ENCODE measurements at regions not wholly inside any gene's neighbourhood (a gene's known extent, or its start where the extent isn't known, plus 50 kb on each side); places are given as distances from the start of the nearest gene placed in this dataset.

- H3K27me3 ChIP-seq (ENCODE audit: insufficient read depth) = no peaks in the 10 kb centered on the region
- 72% methylated on average over 3 of the region's 3 CpGs for WGBS (ENCODE audit: low lambda C conversion rate)
- no peaks in the 10 kb centered on the region for H3K36me3 ChIP-seq (replicated peaks in 1 of 2; ENCODE audit: control insufficient read depth in 1 of 2, insufficient read depth in 2 of 2, low read length in 1 of 2)
- H3K27ac ChIP-seq (ENCODE audit: low read depth in 2 of 2, low read length in 1 of 2) = no peak overlapping the region
- ChIA-PET CTCF (interaction anchor here (1.5 kb wide), 1 partner anchor 19 kb away, joined by 12 read pairs; no protein-coding TSS in a partner anchor), POLR2A (no interaction called here)
- no peak for DNase-seq
- no peaks in the 10 kb centered on the region for H4K20me1 ChIP-seq (ENCODE audit: insufficient read depth)
- H3K4me2 ChIP-seq = no peak overlapping the region
- no peak overlapping the region for H2AFZ ChIP-seq (ENCODE audit: low read depth)
- H3K9me2 ChIP-seq = no peaks in the 10 kb centered on the region
- TF ChIP-seq FOXJ3 (CRISPR knock-in tag; IDR thresholded peaks at IDR 0.05) (no peak), FOXM1 (IDR thresholded peaks at IDR 0.05; ENCODE audit: low read depth) (no peak), GABPA (IDR thresholded peaks at IDR 0.05; ENCODE audit: low read depth) (no peak), RAD21 (IDR thresholded peaks at IDR 0.05; ENCODE audit: low read length) (no peak), RCOR1 (IDR thresholded peaks at IDR 0.05; ENCODE audit: low read length) (no peak), RXRA (IDR thresholded peaks at IDR 0.05; ENCODE audit: borderline replicate concordance, low read depth) (no peak), TCF12 (IDR thresholded peaks at IDR 0.05) (no peak), SIN3A (IDR thresholded peaks at IDR 0.05; ENCODE audit: borderline replicate concordance, low read depth, low read length) (no peak)
- TF ChIP-seq, protein P1, sequence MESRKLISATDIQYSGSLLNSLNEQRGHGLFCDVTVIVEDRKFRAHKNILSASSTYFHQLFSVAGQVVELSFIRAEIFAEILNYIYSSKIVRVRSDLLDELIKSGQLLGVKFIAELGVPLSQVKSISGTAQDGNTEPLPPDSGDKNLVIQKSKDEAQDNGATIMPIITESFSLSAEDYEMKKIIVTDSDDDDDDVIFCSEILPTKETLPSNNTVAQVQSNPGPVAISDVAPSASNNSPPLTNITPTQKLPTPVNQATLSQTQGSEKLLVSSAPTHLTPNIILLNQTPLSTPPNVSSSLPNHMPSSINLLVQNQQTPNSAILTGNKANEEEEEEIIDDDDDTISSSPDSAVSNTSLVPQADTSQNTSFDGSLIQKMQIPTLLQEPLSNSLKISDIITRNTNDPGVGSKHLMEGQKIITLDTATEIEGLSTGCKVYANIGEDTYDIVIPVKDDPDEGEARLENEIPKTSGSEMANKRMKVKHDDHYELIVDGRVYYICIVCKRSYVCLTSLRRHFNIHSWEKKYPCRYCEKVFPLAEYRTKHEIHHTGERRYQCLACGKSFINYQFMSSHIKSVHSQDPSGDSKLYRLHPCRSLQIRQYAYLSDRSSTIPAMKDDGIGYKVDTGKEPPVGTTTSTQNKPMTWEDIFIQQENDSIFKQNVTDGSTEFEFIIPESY (IDR thresholded peaks at IDR 0.05; ENCODE audit: borderline replicate concordance, low read depth) = no peak
- TF ChIP-seq, protein P2, sequence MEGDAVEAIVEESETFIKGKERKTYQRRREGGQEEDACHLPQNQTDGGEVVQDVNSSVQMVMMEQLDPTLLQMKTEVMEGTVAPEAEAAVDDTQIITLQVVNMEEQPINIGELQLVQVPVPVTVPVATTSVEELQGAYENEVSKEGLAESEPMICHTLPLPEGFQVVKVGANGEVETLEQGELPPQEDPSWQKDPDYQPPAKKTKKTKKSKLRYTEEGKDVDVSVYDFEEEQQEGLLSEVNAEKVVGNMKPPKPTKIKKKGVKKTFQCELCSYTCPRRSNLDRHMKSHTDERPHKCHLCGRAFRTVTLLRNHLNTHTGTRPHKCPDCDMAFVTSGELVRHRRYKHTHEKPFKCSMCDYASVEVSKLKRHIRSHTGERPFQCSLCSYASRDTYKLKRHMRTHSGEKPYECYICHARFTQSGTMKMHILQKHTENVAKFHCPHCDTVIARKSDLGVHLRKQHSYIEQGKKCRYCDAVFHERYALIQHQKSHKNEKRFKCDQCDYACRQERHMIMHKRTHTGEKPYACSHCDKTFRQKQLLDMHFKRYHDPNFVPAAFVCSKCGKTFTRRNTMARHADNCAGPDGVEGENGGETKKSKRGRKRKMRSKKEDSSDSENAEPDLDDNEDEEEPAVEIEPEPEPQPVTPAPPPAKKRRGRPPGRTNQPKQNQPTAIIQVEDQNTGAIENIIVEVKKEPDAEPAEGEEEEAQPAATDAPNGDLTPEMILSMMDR (IDR thresholded peaks at IDR 0.05) = no peak
- TF ChIP-seq, protein P3, sequence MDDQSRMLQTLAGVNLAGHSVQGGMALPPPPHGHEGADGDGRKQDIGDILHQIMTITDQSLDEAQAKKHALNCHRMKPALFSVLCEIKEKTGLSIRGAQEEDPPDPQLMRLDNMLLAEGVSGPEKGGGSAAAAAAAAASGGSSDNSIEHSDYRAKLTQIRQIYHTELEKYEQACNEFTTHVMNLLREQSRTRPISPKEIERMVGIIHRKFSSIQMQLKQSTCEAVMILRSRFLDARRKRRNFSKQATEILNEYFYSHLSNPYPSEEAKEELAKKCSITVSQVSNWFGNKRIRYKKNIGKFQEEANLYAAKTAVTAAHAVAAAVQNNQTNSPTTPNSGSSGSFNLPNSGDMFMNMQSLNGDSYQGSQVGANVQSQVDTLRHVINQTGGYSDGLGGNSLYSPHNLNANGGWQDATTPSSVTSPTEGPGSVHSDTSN (IDR thresholded peaks at IDR 0.05) = no peak
- TF ChIP-seq, protein P4, sequence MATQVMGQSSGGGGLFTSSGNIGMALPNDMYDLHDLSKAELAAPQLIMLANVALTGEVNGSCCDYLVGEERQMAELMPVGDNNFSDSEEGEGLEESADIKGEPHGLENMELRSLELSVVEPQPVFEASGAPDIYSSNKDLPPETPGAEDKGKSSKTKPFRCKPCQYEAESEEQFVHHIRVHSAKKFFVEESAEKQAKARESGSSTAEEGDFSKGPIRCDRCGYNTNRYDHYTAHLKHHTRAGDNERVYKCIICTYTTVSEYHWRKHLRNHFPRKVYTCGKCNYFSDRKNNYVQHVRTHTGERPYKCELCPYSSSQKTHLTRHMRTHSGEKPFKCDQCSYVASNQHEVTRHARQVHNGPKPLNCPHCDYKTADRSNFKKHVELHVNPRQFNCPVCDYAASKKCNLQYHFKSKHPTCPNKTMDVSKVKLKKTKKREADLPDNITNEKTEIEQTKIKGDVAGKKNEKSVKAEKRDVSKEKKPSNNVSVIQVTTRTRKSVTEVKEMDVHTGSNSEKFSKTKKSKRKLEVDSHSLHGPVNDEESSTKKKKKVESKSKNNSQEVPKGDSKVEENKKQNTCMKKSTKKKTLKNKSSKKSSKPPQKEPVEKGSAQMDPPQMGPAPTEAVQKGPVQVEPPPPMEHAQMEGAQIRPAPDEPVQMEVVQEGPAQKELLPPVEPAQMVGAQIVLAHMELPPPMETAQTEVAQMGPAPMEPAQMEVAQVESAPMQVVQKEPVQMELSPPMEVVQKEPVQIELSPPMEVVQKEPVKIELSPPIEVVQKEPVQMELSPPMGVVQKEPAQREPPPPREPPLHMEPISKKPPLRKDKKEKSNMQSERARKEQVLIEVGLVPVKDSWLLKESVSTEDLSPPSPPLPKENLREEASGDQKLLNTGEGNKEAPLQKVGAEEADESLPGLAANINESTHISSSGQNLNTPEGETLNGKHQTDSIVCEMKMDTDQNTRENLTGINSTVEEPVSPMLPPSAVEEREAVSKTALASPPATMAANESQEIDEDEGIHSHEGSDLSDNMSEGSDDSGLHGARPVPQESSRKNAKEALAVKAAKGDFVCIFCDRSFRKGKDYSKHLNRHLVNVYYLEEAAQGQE (IDR thresholded peaks at IDR 0.05; ENCODE audit: low read depth, low read length) = no peak
- H3F3A ChIP-seq (replicated peaks; ENCODE audit: insufficient read depth) = no peaks in the 10 kb centered on the region
- H3K4me1 ChIP-seq (ENCODE audit: control insufficient read depth in 1 of 2, insufficient read depth in 2 of 2, low read depth in 1 of 2, low read length in 1 of 2) = peaks cover 6 to 11% of the 10 kb centered on the region in 2 experiments; a peak in 3 of 4 replicates
- H3K79me2 ChIP-seq (ENCODE audit: insufficient read depth) = no peaks in the 10 kb centered on the region; the same call in 1 of the 2 replicates
- no peak overlapping the region for H3K4me3 ChIP-seq (ENCODE audit: low read depth in 2 of 2, low read length in 1 of 2)
- H3K9ac ChIP-seq = no peak overlapping the region
- H3K9me3 ChIP-seq = no peaks in the 10 kb centered on the region
These were observed 102.4 kb upstream of the FRY start for GRCh38 chr13:31929031-31929770.
